WERI-Rb-1 (cell line): ENCODE measurements at regions not wholly inside any gene's neighbourhood (a gene's known extent, or its start where the extent isn't known, plus 50 kb on each side); places are given as distances from the start of the nearest gene placed in this dataset.
"Not testable (repeated sequence)": the region's sequence is repeated elsewhere in the genome, so short reads cannot be mapped to it uniquely, and the experiment has no call there.

Experiments used
- DNase-seq: peaks from one replicate; pipeline ENCODE4 v3.0.0-alpha.2; 2020
- H3K27ac ChIP-seq: fragments of 250-450 bp; sonication (Bioruptor Pico); 2 replicates; pipeline ENCODE4 v1.5.1; 2020; ENCODE audit warnings: mild to moderate bottlenecking, moderate library complexity
- H3K27me3 ChIP-seq: fragments of 250-450 bp; sonication (Bioruptor Pico); 2 replicates; pipeline ENCODE4 v1.5.1; 2021; ENCODE audit warnings: mild to moderate bottlenecking, low read depth, moderate library complexity; ENCODE audit not compliant: insufficient read depth, severe bottlenecking
- H3K36me3 ChIP-seq: fragments of 250-450 bp; sonication (Bioruptor Pico); 2 replicates; pipeline ENCODE4 v1.5.1; 2020; ENCODE audit warnings: mild to moderate bottlenecking, moderate library complexity
- H3K4me3 ChIP-seq: 2 replicates; pipeline ENCODE4 v1.5.1; 2011; ENCODE audit warnings: low read depth, mild to moderate bottlenecking, control low read depth, low read length
- H3K9me3 ChIP-seq: fragments of 250-450 bp; sonication (Bioruptor Pico); 2 replicates; pipeline ENCODE4 v1.5.1; 2021; ENCODE audit warnings: mild to moderate bottlenecking, moderate library complexity; ENCODE audit not compliant: severe bottlenecking
- CTCF ChIP-seq: IDR thresholded peaks from 2 replicates; pipeline ENCODE4 v1.5.1; 2011; ENCODE audit warnings: low read depth, mild to moderate bottlenecking, control low read depth, inconsistent platforms, low read length

- Histone ChIP-seq H3K36me3 (no peaks in the 10 kb centered on the region), H3K27me3 (no peaks in the 10 kb centered on the region), H3K4me3 (no peak overlapping the region), H3K9me3 (no peaks in the 10 kb centered on the region), H3K27ac (no peak overlapping the region)
- no peak for TF ChIP-seq CTCF
- DNase-seq, result no peak
These were observed 804.4 kb downstream of the FLRT2 start for GRCh38 chr14:86334355-86334754.

- no peaks in the 10 kb centered on the region for H3K9me3 ChIP-seq
- H3K4me3 ChIP-seq, result no peak overlapping the region
- DNase-seq, result no peak
- H3K36me3 ChIP-seq, result no peaks in the 10 kb centered on the region
- TF ChIP-seq CTCF, result no peak
- no peaks in the 10 kb centered on the region for H3K27me3 ChIP-seq
- no peak overlapping the region for H3K27ac ChIP-seq
These were observed 803.5 kb downstream of the FLRT2 start for GRCh38 chr14:86333493-86333892.

- H3K4me3 ChIP-seq, result no peak overlapping the region
- H3K27me3 ChIP-seq, result no peaks in the 10 kb centered on the region
- TF ChIP-seq CTCF, result no peak
- no peaks in the 10 kb centered on the region for H3K9me3 ChIP-seq
- no peaks in the 10 kb centered on the region for H3K36me3 ChIP-seq
- no peak overlapping the region for H3K27ac ChIP-seq
- DNase-seq, result no peak
These were observed 801.4 kb downstream of the FLRT2 start for GRCh38 chr14:86331341-86331740.

- no peak for TF ChIP-seq CTCF
- H3K27me3 ChIP-seq, result no peaks in the 10 kb centered on the region
- no peaks in the 10 kb centered on the region for H3K9me3 ChIP-seq
- DNase-seq, result no peak
- H3K4me3 ChIP-seq, result no peak overlapping the region
- no peak overlapping the region for H3K27ac ChIP-seq
- H3K36me3 ChIP-seq, result no peaks in the 10 kb centered on the region
These were observed 791.2 kb downstream of the FLRT2 start for GRCh38 chr14:86321151-86321550.

- H3K4me3 ChIP-seq, H3K36me3 ChIP-seq, H3K27ac ChIP-seq, DNase-seq, H3K9me3 ChIP-seq, H3K27me3 ChIP-seq: not testable (repeated sequence)
These were observed 782.3 kb downstream of the FLRT2 start for GRCh38 chr14:86312154-86312665.

- no peaks in the 10 kb centered on the region for H3K36me3 ChIP-seq
- no peak overlapping the region for H3K4me3 ChIP-seq
- H3K9me3 ChIP-seq, result no peaks in the 10 kb centered on the region
- no peak for TF ChIP-seq CTCF
- no peak overlapping the region for H3K27ac ChIP-seq
- DNase-seq, result no peak
- no peaks in the 10 kb centered on the region for H3K27me3 ChIP-seq
These were observed 781.2 kb downstream of the FLRT2 start for GRCh38 chr14:86311151-86311550.
